ENCODE measurements at regions not wholly inside any gene's neighbourhood (a gene's known extent, or its start where the extent isn't known, plus 50 kb on each side); places are given as distances from the start of the nearest gene placed in this dataset.
"Not testable (repeated sequence)": the region's sequence is repeated elsewhere in the genome, so short reads cannot be mapped to it uniquely, and the experiment has no call there.

GRCh38 chr6:95848717-95849116, 167.1 kb upstream of the FUT9 start:
- intact Hi-C loops (cut with DNase I) = no loop called here
- DNase-seq = peak in 2 of 10 donors; percentile 54 to 69

- DNase-seq = no peak
- intact Hi-C loops (cut with DNase I) = no loop called here
These were observed 158.9 kb upstream of the FUT9 start for GRCh38 chr6:95856876-95857364.

GRCh38 chr6:95865857-95866256, 149.9 kb upstream of the FUT9 start:
- no peak for DNase-seq
- intact Hi-C loops (cut with DNase I) = no loop called here

GRCh38 chr6:95866732-95867131, 149.0 kb upstream of the FUT9 start:
- intact Hi-C loops (cut with DNase I) = no loop called here
- DNase-seq = peak in 2 of 10 donors; percentile 14 to 42

- DNase-seq = no peak
- intact Hi-C loops (cut with DNase I) = no loop called here
These were observed 148.6 kb upstream of the FUT9 start for GRCh38 chr6:95867205-95867604.

- no peak for DNase-seq
- intact Hi-C loops (cut with DNase I) = no loop called here
These were observed 138.3 kb upstream of the FUT9 start for GRCh38 chr6:95877480-95877879.

GRCh38 chr6:95879856-95880255, 135.9 kb upstream of the FUT9 start:
- intact Hi-C loops (cut with DNase I) = no loop called here
- no peak for DNase-seq

GRCh38 chr6:95882371-95882770, 133.4 kb upstream of the FUT9 start:
- intact Hi-C loops (cut with DNase I) = no loop called here
- no peak for DNase-seq

GRCh38 chr6:95888711-95889110, 127.1 kb upstream of the FUT9 start:
- DNase-seq; intact Hi-C loops (cut with DNase I): not testable (repeated sequence)

- intact Hi-C loops (cut with DNase I) = no loop called here
- no peak for DNase-seq
These were observed 110.6 kb upstream of the FUT9 start for GRCh38 chr6:95905132-95905531.

- DNase-seq = no peak
- intact Hi-C loops (cut with DNase I) = no loop called here
These were observed 98.7 kb upstream of the FUT9 start for GRCh38 chr6:95917034-95917433.

GRCh38 chr6:95923518-95923917, 92.3 kb upstream of the FUT9 start:
- intact Hi-C loops (cut with DNase I) = no loop called here
- DNase-seq = no peak

GRCh38 chr6:95935736-95936135, 80.0 kb upstream of the FUT9 start:
- DNase-seq = no peak
- intact Hi-C loops (cut with DNase I) = no loop called here

- no peak for DNase-seq
- intact Hi-C loops (cut with DNase I) = no loop called here
These were observed 68.9 kb upstream of the FUT9 start for GRCh38 chr6:95946906-95947305.

- no peak for DNase-seq
- intact Hi-C loops (cut with DNase I) = no loop called here
These were observed 67.5 kb upstream of the FUT9 start for GRCh38 chr6:95948324-95948723.

- DNase-seq = no peak
- intact Hi-C loops (cut with DNase I) = no loop called here
These were observed 65.8 kb upstream of the FUT9 start for GRCh38 chr6:95949985-95950384.

GRCh38 chr6:95958686-95959085, 57.1 kb upstream of the FUT9 start:
- no peak for DNase-seq
- intact Hi-C loops (cut with DNase I) = no loop called here

GRCh38 chr6:95959261-95959660, 56.5 kb upstream of the FUT9 start:
- DNase-seq = peak in 1 of 10 donors; percentile 7
- intact Hi-C loops (cut with DNase I) = no loop called here

All from posterior cingulate gyrus (tissue), 11 donors.